SHP77 treated with DMSO at 0.1 percent for 48 hours (cell line): ENCODE measurements at regions not wholly inside any gene's neighbourhood (a gene's known extent, or its start where the extent isn't known, plus 50 kb on each side); places are given as distances from the start of the nearest gene placed in this dataset.
"Not testable (repeated sequence)": the region's sequence is repeated elsewhere in the genome, so short reads cannot be mapped to it uniquely, and the experiment has no call there.

ENCODE experiments used
- DNase-seq: peaks from one replicate; lab custom pipeline; 2025; lab: John Stamatoyannopoulos, UW

DNA sequence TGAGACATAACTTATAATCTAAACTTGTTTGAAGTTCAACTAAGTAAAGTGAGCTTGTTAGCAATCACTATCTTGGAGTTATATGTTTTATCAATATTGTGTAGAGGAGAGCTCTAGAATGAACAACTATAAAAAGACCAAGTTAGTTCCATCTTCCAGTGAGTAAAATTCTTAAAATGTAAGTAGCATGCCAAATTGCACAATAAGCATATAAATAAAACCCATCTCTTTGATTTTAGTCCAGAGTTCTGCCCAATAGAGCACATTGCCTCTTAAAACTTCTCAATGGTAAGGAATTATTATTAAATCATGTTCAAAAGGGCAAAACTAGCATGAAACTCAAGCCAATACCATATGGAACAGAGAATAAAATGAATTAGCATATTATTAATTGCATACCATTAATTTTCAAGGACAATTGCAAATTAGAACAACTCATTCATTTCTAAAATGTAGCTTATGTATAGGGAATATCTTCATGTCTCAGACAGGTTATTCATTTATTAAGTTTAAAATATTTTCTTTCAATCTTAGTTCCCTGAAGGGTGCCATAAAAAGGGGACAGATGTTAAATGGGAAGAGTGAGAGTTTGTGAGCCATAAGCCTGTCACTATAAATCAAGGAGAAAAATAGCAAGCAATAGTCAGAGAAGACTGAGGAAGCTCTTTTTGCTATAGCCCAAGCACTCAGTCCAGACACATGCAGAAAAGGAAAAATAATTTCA lies 507.6 kb downstream of the CENPC start:
- no peak for DNase-seq

DNA sequence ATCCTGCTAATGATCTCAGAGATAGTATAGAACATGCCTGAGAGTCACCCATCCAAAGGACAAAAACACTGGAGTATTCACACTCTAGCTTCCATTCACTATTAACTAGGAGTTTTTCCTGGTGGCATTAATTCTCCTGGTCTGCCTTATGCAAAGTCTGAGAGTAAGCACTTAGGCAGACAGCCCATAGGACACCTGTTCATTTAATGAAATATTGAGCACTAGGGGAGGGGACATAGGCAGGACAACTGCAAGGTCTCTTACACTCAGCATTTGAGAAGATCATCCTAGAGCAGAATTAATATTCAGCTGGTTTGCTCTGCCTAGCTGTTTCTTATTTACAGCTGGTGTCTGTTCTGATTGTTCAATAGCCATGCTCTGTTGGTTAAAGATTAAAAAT lies 508.5 kb downstream of the CENPC start:
- DNase-seq, result no peak

DNA sequence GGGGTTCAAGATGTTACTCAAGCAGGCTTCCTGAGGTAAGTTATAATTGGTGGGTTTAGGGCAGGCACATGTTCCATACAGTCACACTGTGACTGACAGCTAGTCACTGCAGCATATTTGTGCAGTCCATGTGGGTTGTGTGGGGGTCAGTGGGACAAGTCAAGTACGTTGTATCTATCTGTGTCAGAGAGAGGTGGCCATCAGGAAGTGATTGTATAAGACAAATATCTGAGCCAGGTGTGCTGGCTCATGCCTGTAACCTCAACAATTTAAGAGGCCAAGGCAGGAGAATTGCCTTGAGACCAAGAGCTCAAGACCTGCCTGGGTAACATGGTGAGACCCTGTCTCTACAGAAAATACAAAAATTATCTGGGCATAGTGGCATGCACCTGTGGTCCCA lies 509.3 kb downstream of the CENPC start:
- DNase-seq, result no peak

DNA sequence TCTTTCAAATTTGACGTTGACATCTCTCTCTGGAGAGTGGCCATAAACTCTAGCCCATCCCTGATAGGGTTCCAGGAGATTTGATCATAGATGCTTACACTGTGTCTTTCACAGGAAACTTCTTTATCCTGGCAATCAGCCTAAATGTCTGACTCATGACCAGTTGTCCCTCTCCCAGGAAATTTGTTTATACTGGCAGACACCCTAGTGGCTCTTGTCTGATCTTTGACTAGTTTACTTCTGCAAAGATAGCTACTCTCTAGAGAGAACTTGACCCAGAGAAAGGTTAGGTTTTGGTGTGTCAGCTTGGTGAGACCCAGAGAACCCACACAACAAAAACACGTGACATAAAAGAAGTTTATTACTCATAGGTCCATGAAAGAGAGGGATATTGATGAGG lies 509.8 kb downstream of the CENPC start:
- DNase-seq, result peak; percentile 25

DNA sequence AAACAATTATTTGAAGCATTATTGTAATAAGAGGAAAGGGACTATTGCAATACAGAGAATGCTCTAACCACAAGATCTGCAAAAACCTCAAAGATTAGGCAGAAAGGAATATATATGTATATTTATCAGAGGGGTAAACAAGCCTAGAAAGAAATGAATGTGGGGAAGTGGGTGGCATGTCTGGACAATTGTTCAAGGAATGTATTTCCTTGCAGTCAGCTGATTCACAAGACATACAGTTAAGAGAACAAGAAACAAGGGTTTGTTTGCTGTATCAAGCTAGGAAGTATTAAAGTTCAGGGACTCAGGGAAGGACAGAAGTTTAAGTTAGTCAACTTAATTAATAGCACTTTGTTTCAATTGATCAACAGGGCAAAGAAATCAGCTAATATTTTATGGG lies 514.7 kb downstream of the CENPC start:
- no peak for DNase-seq

DNA sequence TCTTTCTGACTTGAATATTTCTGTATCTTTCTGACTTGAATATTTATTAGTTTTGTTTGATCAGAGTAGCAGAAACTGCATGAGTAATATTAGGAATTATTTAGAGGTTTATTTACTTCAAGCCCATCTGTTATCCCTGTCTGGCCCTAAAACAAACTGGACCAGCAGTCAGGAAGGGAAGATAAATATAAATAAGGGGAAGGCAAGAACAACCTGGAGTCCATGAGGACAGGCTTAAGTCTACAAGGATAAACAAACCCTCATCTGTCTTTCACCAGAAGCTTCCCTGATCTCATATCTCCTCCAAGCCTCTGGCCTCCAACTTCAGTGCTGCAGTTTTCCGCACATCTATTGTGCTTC lies 524.9 kb downstream of the CENPC start:
- no peak for DNase-seq

DNA sequence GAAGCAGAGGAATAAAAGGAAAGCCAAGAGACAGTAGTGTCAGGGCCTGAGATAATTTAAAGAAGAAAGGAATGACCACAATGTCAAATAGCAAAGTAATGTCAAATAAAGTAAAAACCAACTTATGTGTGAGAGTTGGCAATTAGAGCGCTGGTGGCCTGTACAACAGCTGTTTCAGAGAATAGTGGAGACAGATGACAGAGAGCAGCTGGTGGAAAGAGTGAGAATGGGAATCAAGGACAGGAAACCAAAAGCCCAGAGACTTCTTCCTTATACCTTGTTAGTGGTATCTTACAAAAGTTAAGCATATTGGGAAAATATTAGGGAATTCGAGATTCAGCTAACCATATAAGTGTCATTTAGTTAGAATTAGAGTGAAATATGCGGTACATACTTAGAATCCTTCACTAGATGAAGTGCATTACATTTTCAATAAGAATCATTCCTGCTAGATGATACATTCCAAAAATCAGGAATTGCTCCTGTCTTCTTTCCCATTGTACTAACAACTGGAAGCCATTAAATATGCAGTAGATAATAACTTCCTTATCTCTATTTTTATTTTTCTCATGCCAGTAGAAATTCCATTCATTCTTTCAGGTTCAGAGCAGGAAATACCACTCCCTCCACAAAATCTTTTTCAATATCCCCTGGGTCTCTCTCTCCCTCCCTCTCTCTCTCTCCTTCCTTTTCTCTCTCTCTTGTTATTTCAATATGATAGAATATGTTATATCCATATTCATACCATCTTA lies 525.4 kb downstream of the CENPC start:
- no peak for DNase-seq

DNA sequence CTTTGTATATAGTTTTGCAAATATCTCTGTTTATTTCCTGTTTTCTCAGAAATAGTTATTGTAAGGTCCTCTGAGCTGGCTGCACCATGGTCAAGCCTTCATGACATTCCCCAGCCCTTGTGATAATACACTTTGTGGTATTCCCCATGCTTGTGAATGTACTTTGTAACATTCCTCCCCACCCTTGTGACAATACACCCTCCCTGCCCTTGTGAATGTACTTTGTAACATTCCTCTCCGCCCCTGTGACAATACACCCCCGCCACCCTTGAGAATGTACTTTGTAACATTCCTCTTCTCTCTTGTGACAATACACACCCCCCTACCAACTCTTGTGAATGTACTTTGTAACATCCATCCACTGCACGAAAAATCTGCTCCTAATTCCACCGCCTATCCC lies 530.7 kb downstream of the CENPC start:
- no peak for DNase-seq

DNA sequence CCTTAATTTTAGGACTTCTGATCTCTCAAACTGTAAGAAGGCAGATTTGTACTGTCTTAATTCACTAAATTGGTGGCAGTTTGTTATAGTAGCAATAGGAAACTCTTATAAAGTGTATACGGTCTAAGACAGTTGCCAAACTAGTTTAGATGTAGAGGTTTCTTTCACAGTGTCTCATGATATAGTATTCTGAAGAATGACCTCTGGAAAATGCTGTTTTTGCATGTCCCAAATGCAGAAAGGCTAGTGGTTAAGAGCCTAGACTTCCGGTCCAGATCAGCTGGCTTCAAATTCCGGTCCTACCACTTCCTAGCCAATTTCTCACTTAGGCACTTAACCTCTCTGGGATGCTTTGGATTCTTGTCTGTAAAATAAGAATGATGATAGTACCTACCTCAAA lies 538.5 kb downstream of the CENPC start:
- no peak for DNase-seq

DNA sequence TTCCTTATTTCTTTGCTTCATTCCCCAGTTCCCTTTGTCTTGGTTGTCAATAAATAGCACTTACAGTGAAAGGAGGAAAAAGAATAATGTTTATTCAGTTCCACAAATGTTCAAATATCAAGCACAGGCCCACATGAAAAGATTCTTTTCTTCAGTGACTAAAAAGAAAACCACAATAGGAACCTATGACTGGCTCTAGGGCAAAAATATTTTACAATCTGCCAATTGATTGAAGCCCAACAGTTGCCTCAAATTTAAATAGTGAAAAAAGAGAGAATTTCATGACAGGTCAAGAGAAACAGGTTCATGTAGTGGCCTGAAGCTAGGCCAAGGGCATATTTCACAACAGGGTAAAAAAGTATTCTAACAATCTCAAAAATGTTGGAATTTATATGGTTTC lies 553.8 kb downstream of the CENPC start:
- no peak for DNase-seq

DNA sequence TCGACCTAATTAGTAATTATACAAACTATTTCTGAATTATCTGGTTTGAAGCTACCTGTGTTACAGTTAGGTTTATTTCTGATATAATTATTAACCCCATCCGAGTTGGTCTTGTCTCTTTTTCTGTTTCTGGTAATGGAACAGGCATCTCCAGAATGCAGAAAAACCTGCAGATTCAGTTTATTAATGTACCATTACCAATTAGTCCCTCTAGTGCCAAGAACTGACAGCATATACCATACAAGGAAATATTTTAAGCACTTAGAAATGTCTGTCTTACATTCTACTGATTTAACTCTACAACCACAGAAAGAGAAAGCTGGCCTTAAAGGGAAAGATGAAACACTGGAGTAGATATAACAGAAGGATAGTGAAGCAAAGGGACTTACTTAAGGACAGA lies 570.6 kb downstream of the CENPC start:
- no peak for DNase-seq

DNA sequence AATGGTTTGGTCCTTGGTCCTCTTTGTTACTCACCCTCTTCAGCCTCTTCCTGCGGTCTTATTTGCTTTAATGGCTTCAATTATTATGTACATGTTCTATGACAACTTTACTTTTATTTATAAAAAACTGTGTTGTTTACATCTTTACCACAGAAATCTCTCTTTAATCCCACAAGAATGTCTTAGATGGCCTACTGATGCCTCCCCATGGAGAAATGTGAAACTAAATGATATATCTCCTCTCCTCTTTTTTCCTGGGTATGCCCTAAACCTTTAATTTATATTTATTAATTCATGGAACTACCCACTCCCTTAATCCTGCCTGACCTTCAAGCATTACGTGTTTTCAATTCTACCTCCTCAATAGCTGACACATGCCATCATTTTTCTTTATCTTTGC lies 573.2 kb downstream of the CENPC start:
- no peak for DNase-seq

DNA sequence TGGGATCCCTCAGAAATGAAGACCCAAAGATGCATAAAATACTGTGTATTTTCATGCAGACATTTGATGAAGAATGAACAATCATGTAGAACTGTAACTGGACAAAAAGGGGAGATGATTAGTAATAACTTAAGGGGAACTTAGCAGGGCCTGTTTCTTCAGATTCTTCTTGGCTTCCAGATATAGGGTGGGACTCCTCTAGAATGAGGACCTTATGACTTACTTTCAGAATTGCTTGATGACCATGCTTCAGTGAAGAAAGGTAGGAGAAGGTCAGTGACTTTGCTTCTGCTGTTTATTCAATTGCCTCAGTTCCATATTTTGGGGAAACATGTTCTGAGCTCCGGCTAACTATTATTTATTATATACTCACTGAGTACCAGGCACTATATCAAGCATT lies 580.8 kb downstream of the CENPC start:
- no peak for DNase-seq

DNA sequence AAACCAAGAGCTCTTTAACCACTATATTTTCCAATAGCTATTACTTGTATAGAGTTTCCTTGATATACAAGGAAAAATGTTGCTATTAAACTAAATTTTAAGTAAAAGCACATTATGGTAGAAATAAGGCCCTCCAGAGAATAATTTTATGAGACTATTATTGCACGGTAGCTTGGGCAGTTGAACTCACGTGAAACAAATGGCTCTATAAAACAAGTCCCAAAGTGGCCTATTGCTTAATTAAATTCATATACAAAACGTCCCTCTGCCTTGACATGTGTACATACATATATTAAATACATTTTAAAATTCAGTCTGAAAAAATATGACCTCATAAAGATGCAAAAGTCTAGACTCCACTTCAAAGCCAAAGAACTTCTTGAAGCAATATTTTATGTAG lies 582.2 kb downstream of the CENPC start:
- no peak for DNase-seq

DNA sequence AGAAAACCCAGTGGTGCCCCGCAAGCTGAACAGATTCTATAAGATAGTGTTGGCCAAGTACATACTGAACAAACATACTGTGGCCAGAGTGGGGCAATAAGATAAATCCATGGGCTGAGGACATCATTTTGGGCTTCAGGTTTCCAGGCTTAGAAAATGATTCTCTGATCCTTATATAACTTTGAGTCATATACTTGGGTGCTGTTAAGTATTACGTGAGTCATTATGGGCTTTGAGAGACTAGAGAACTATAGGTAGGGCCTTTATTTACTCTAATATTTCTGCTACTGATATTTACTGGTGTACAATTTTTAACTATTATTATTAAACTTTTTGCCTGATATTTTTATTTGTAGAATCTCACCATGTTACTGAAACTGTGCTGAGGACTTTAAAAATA lies 586.1 kb downstream of the CENPC start:
- no peak for DNase-seq

DNA sequence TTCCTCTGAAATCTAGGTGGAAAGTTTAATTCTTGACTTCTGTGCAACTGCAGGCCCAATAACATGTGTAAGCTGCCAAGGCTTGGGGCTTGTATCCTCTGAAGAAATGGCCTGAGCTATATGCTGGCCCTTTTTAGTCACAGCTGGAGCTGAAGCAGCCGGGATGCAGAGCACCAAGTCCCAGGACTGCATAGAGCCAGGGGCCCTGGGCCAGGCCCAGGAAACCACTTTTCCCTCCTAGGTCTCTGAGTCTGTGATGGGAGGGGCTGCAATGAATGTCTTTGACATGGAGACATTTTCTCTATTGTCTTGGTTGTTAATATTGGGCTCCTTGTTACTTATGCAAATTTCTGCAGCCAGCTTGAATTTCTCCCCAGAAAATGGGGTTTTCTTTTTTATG lies 588.5 kb downstream of the CENPC start:
- no peak for DNase-seq

DNA sequence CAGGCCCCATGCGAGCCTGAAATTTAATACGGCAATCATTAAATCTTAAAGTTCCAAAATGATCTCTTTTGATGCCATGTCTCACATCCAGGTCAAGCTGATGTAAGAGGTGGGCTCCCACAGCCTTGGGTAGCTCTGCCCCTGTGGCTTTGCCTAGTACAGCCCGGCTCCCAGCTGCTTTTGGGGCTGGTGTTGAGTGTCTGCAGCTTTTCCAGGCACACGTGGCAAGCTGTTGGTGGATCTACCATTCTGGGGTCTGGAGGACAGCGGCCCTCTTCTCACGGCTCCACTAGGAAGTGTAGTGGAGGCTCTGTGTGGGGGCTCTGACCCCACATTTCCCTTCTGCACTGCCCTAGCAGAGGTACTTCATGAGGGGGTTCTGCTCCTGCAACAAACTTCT lies 588.9 kb downstream of the CENPC start:
- no peak for DNase-seq

DNA sequence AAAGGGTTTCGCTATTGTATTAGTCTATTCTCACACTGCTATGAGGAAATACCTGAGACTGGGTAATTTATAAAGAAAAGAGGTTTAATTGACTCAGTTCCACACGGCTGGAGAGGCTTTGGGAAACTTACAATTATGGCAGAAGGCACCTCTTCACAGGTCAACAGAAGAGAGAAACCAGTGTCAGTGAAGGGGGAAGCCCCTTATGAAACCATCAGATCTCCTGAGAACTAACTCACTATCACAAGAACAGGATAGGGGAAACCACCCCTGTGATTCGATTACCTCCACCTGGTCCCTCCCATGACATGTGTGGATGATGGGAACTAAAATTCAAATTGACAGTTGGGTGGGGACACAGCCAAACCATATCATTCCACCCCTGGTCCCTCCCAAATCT lies 589.5 kb downstream of the CENPC start:
- DNase-seq, result no peak

DNA sequence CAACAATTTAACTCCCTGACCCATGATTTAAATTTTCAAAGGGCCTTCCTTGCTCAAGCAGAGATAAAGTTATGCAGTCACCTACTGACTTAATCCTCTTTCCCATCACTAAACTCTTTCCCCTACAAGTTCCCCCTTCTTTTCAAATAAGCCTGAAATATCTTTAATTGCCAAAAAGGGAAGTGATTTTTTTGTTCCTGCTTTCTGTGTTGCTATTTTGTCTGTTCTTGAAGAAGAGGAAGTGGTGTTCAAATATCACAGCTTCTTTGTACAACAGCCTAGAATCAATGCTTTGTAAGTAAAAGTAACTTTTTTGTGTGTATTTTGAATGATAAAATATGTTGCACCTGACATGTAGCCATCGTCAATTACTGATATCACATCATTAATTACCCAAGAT lies 595.9 kb downstream of the CENPC start:
- no peak for DNase-seq

DNA sequence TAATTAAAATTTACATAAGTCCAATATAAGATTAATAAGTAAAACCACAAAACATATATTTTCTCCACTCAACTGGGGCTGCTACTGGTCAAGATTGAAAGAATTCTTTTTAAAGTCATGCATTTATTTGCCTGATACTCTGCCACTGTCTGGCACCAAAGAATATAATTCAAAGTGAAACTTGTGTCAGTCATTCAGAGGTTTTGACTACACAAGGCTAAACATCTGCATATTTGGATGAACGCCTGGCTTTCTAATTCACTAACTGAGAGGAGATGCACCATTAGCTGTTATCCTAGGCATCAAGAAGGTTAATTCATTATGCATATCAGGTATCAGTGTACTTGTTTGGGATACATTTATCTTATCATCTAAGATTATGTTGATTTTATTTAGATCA lies 598.5 kb downstream of the CENPC start:
- no peak for DNase-seq

DNA sequence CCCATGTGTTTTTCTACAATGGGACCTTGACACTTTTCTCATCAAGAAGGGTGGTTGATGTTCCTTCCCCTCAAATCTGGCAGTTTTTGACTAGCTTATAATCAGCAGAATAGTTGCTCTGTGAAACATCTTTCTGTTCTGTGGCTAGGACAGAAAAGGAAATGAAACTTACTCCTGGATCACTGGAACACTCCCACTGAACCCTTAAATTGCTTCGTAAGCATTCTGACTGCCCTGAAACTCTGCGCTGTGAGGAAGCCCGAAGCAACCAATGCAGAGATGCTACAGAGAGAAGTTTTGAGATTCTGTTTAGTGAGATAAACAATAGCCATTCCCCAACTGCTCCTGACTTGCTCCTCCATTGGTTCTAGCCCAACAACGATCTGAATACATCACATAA lies 602.2 kb downstream of the CENPC start:
- DNase-seq, result no peak

DNA sequence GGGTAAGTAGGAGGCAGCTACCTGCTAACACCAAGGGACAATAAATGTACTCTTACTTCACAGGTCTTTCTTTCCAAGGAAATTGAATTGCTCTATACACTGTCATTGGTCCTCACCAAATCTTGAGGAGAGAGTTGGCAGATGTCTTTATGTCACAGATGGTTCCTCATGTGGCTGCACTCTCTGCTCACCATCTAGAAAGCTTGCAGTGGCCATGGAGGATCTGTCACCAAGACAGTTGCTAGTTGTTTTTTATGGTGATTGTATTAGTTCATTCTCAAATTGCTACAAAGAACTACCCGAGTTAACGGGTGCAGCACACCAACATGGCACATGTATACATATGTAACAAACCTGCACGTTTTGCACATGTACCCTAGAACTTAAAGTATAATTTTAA lies 613.3 kb downstream of the CENPC start:
- DNase-seq, result not testable (repeated sequence)

DNA sequence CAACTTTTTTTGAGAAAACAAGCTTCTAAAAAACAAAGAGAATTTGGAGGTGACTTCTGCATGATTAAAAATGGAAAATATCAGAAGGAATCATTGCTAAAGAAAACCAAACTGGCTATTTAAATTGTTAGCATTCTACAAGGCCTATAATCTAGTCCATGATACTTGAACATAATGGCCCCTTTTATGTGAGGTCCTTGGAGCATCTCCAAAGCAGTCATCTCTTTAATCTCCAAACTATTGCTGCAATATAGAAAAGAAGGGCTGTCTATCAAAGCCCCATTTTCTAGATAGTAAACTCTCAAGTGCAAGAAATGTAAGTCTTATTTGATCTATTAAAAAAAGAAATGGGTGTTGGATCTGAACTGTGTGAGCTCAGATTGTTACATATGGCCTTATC lies 615.1 kb downstream of the CENPC start:
- no peak for DNase-seq

DNA sequence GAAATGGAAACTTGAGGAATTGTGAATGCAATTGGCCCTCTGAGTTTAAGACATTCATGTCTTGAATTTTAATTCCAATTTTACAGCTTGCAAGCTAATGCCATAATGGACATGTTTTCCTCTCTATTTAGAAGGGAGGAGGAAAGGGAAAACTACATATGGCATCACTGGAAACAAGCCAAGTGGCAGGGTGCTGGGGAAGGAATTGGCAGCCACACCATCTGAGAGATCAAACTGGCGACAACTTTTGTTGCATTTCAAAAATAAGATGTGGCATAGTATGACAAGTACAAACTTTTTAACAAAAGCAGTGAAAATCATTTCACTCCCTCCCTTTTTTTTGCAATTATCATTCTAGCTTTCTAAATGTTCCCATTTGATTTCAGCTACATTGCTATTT lies 615.6 kb downstream of the CENPC start:
- no peak for DNase-seq
